Neural cell (in vitro differentiated cells): ENCODE measurements at regions not wholly inside any gene's neighbourhood (a gene's known extent, or its start where the extent isn't known, plus 50 kb on each side); places are given as distances from the start of the nearest gene placed in this dataset.

Source experiments
- H2AFZ ChIP-seq: fragments of 200-600, 300-800 bp; sonication (generic), shearing (Covaris generic); 2 replicates; pipeline ENCODE4 v1.6.0; 2014; ENCODE audit warnings: low read depth, mild to moderate bottlenecking, antibody characterized with exemption, low read length, moderate library complexity
- H3F3A ChIP-seq: fragments of 200-600 bp; shearing (Covaris generic); 2 replicates; pipeline ENCODE4 v1.6.1; 2016; ENCODE audit warnings: mild to moderate bottlenecking, moderate library complexity, mixed read lengths, antibody characterized with exemption, low read length; ENCODE audit not compliant: insufficient read depth, poor library complexity, severe bottlenecking
- H3K27ac ChIP-seq: fragments of 200-600, 300-800 bp; sonication (generic), shearing (Covaris generic); 2 replicates; pipeline ENCODE4 v1.5.1; 2014; ENCODE audit warnings: mild to moderate bottlenecking, low read length, moderate library complexity
- H3K27me3 ChIP-seq: fragments of 300-800, 200-600 bp; sonication (generic), shearing (Covaris generic); 2 replicates; pipeline ENCODE4 v1.6.0; 2014; ENCODE audit warnings: mild to moderate bottlenecking, low read depth, low read length, moderate library complexity; ENCODE audit not compliant: insufficient read depth
- H3K36me3 ChIP-seq: fragments of 300-800, 200-600 bp; sonication (generic), shearing (Covaris generic); 2 replicates; pipeline ENCODE4 v1.5.1; 2014; ENCODE audit warnings: mild to moderate bottlenecking, antibody characterized with exemption, low read length, moderate library complexity; ENCODE audit not compliant: insufficient read depth
- H3K4me2 ChIP-seq: fragments of 300-800, 200-600 bp; sonication (generic), shearing (Covaris generic); 2 replicates; pipeline ENCODE4 v1.6.0; 2014; ENCODE audit warnings: mild to moderate bottlenecking, low read length
- H3K4me3 ChIP-seq: fragments of 300-800, 200-600 bp; sonication (generic), shearing (Covaris generic); 2 replicates; pipeline ENCODE4 v1.5.1; 2014; ENCODE audit warnings: mild to moderate bottlenecking, low read length, moderate library complexity
- H3K79me2 ChIP-seq: fragments of 200-600 bp; shearing (Covaris generic); replicated peaks from 2 replicates; pipeline ENCODE4 v1.6.0; 2014; ENCODE audit warnings: mild to moderate bottlenecking, low read length, moderate library complexity; ENCODE audit not compliant: insufficient read depth
- H3K9ac ChIP-seq: fragments of 300-800, 200-600 bp; sonication (generic), shearing (Covaris generic); 2 replicates; pipeline ENCODE4 v1.6.1; 2016; ENCODE audit warnings: mild to moderate bottlenecking, low read length, mixed read lengths
- H3K9me2 ChIP-seq: fragments of 200-600 bp; shearing (Covaris generic); 2 replicates; pipeline ENCODE4 v1.6.1; 2016; ENCODE audit warnings: mild to moderate bottlenecking, low read length, mixed read lengths; ENCODE audit not compliant: insufficient read depth
- H3K9me3 ChIP-seq: fragments of 200-600, 300-800 bp; sonication (generic), shearing (Covaris generic); 2 replicates; pipeline ENCODE4 v1.6.1; 2016; ENCODE audit warnings: mild to moderate bottlenecking, mixed run types, low read length, moderate library complexity, mixed read lengths
- H4K20me1 ChIP-seq: fragments of 200-600 bp; shearing (Covaris generic); 2 replicates; pipeline ENCODE4 v1.6.1; 2016; ENCODE audit warnings: mild to moderate bottlenecking, mixed run types; ENCODE audit not compliant: insufficient read depth
- CTCF ChIP-seq: fragments of 450-650 bp; IDR thresholded peaks from 2 replicates; pipeline ENCODE4 v1.5.1; 2014; ENCODE audit warnings: antibody characterized with exemption, mild to moderate bottlenecking, moderate library complexity; ENCODE audit not compliant: poor library complexity, severe bottlenecking
- EP300 ChIP-seq: fragments of 450-650 bp; conservative IDR thresholded peaks from 2 replicates; pipeline ENCODE4 v1.6.1; 2014; ENCODE audit warnings: antibody characterized with exemption, mild to moderate bottlenecking, moderate library complexity; ENCODE audit not compliant: poor library complexity, severe bottlenecking
- EZH2 ChIP-seq: fragments of 200-600, 300-800 bp; shearing (Covaris generic), sonication (generic); IDR thresholded peaks from 2 replicates; pipeline ENCODE4 v1.6.1; 2014; ENCODE audit warnings: antibody characterized with exemption, low read length, borderline replicate concordance, mild to moderate bottlenecking; ENCODE audit not compliant: insufficient read depth, poor library complexity, severe bottlenecking
- MXI1 ChIP-seq: fragments of 450-650 bp; conservative IDR thresholded peaks from 2 replicates; pipeline ENCODE4 v1.6.1; 2014; ENCODE audit warnings: antibody characterized with exemption, mild to moderate bottlenecking; ENCODE audit not compliant: poor library complexity, severe bottlenecking
- POLR2AphosphoS5 ChIP-seq: IDR thresholded peaks from 2 replicates; pipeline ENCODE4 v1.6.1; 2012
- RAD21 ChIP-seq: fragments of 450-650 bp; conservative IDR thresholded peaks from 2 replicates; pipeline ENCODE4 v1.6.1; 2014; ENCODE audit warnings: antibody characterized with exemption, mild to moderate bottlenecking, moderate library complexity
- SMC3 ChIP-seq: fragments of 450-650 bp; conservative IDR thresholded peaks from 2 replicates; pipeline ENCODE4 v1.6.1; 2014; ENCODE audit warnings: antibody characterized with exemption, mild to moderate bottlenecking, moderate library complexity; ENCODE audit not compliant: poor library complexity
- TAF1 ChIP-seq: IDR thresholded peaks from 2 replicates; pipeline ENCODE4 v1.6.1; 2012; ENCODE audit warnings: low read depth
- TF ChIP-seq, protein P1 (sequence below): IDR thresholded peaks from 2 replicates; pipeline ENCODE4 v1.6.1; 2012; ENCODE audit warnings: borderline replicate concordance

GRCh38 chr5:68771732-68772131, 322.1 kb upstream of the SLC30A5 start:
- no peaks in the 10 kb centered on the region for H3K9me2 ChIP-seq
- no peak overlapping the region for H3K27ac ChIP-seq
- no peaks in the 10 kb centered on the region for H3K9me3 ChIP-seq
- H3K4me2 ChIP-seq, result no peak overlapping the region
- H3K27me3 ChIP-seq, result no peaks in the 10 kb centered on the region
- no peaks in the 10 kb centered on the region for H4K20me1 ChIP-seq
- H3K36me3 ChIP-seq, result no peaks in the 10 kb centered on the region
- H3K4me3 ChIP-seq, result no peak overlapping the region
- H3K9ac ChIP-seq, result no peak overlapping the region
- no peak overlapping the region for H2AFZ ChIP-seq
- no peaks in the 10 kb centered on the region for H3F3A ChIP-seq
- H3K79me2 ChIP-seq, result no peaks in the 10 kb centered on the region
- TF ChIP-seq, protein P1, sequence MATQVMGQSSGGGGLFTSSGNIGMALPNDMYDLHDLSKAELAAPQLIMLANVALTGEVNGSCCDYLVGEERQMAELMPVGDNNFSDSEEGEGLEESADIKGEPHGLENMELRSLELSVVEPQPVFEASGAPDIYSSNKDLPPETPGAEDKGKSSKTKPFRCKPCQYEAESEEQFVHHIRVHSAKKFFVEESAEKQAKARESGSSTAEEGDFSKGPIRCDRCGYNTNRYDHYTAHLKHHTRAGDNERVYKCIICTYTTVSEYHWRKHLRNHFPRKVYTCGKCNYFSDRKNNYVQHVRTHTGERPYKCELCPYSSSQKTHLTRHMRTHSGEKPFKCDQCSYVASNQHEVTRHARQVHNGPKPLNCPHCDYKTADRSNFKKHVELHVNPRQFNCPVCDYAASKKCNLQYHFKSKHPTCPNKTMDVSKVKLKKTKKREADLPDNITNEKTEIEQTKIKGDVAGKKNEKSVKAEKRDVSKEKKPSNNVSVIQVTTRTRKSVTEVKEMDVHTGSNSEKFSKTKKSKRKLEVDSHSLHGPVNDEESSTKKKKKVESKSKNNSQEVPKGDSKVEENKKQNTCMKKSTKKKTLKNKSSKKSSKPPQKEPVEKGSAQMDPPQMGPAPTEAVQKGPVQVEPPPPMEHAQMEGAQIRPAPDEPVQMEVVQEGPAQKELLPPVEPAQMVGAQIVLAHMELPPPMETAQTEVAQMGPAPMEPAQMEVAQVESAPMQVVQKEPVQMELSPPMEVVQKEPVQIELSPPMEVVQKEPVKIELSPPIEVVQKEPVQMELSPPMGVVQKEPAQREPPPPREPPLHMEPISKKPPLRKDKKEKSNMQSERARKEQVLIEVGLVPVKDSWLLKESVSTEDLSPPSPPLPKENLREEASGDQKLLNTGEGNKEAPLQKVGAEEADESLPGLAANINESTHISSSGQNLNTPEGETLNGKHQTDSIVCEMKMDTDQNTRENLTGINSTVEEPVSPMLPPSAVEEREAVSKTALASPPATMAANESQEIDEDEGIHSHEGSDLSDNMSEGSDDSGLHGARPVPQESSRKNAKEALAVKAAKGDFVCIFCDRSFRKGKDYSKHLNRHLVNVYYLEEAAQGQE, result no peak
- TF ChIP-seq POLR2AphosphoS5, result peak; percentile 22

- no peak overlapping the region for H2AFZ ChIP-seq
- no peaks in the 10 kb centered on the region for H3K27me3 ChIP-seq
- no peaks in the 10 kb centered on the region for H3K9me2 ChIP-seq
- no peaks in the 10 kb centered on the region for H4K20me1 ChIP-seq
- H3K9ac ChIP-seq, result no peak overlapping the region
- H3F3A ChIP-seq, result no peaks in the 10 kb centered on the region
- TF ChIP-seq MXI1, result no peak
- TF ChIP-seq CTCF, result no peak
- no peak for TF ChIP-seq TAF1
- TF ChIP-seq POLR2AphosphoS5, result no peak
- TF ChIP-seq SMC3, result no peak
- TF ChIP-seq RAD21, result no peak
- TF ChIP-seq, protein P1, result no peak
- no peak for TF ChIP-seq EP300
- TF ChIP-seq EZH2, result no peak
- H3K4me2 ChIP-seq, result no peak overlapping the region
- H3K27ac ChIP-seq, result no peak overlapping the region
- no peaks in the 10 kb centered on the region for H3K36me3 ChIP-seq
- no peaks in the 10 kb centered on the region for H3K79me2 ChIP-seq
- H3K4me3 ChIP-seq, result no peak overlapping the region
- H3K9me3 ChIP-seq, result no peaks in the 10 kb centered on the region
These were observed 317.4 kb upstream of the SLC30A5 start for GRCh38 chr5:68776381-68776780.
